GM19452 (cell line): ENCODE measurements at regions not wholly inside any gene's neighbourhood (a gene's known extent, or its start where the extent isn't known, plus 50 kb on each side); places are given as distances from the start of the nearest gene placed in this dataset.

ENCODE experiments used
- ATAC-seq: cut with Tn5 transposase; IDR thresholded peaks from one replicate; pipeline ENCODE4 v1.9.1; 2021; ENCODE audit not compliant: unreplicated experiment

- ATAC-seq, result no peak
These were observed 628.7 kb downstream of the PTPRU start for GRCh38 chr1:29865051-29865450.

GRCh38 chr1:29864431-29865022 lies 628.2 kb downstream of the PTPRU start:
- no peak for ATAC-seq

GRCh38 chr1:29861922-29862321 lies 625.6 kb downstream of the PTPRU start:
- no peak for ATAC-seq

- ATAC-seq, result no peak
These were observed 625.1 kb downstream of the PTPRU start for GRCh38 chr1:29861446-29861845.

- ATAC-seq, result no peak
These were observed 624.4 kb downstream of the PTPRU start for GRCh38 chr1:29860681-29861080.

- ATAC-seq, result no peak
These were observed 623.7 kb downstream of the PTPRU start for GRCh38 chr1:29860056-29860455.

- no peak for ATAC-seq
These were observed 622.8 kb downstream of the PTPRU start for GRCh38 chr1:29859126-29859525.

GRCh38 chr1:29858646-29859045 lies 622.3 kb downstream of the PTPRU start:
- no peak for ATAC-seq

GRCh38 chr1:29856340-29857114 lies 620.2 kb downstream of the PTPRU start:
- ATAC-seq, result no peak

GRCh38 chr1:29855561-29856160 lies 619.3 kb downstream of the PTPRU start:
- no peak for ATAC-seq

GRCh38 chr1:29854700-29855276 lies 618.5 kb downstream of the PTPRU start:
- ATAC-seq, result no peak

- no peak for ATAC-seq
These were observed 617.5 kb downstream of the PTPRU start for GRCh38 chr1:29853716-29854330.

GRCh38 chr1:29852248-29852647 lies 615.9 kb downstream of the PTPRU start:
- ATAC-seq, result no peak

- ATAC-seq, result no peak
These were observed 615.4 kb downstream of the PTPRU start for GRCh38 chr1:29851691-29852090.

- ATAC-seq, result no peak
These were observed 613.9 kb downstream of the PTPRU start for GRCh38 chr1:29849991-29850757.

- ATAC-seq, result no peak
These were observed 612.9 kb downstream of the PTPRU start for GRCh38 chr1:29849038-29849750.

GRCh38 chr1:29845910-29846309 lies 609.6 kb downstream of the PTPRU start:
- no peak for ATAC-seq

GRCh38 chr1:29842130-29842529 lies 605.8 kb downstream of the PTPRU start:
- no peak for ATAC-seq

GRCh38 chr1:29839726-29840125 lies 603.4 kb downstream of the PTPRU start:
- no peak for ATAC-seq

- ATAC-seq, result no peak
These were observed 602.5 kb downstream of the PTPRU start for GRCh38 chr1:29838738-29839320.
